ENCODE measurements at regions not wholly inside any gene's neighbourhood (a gene's known extent, or its start where the extent isn't known, plus 50 kb on each side); places are given as distances from the start of the nearest gene placed in this dataset.

DNA sequence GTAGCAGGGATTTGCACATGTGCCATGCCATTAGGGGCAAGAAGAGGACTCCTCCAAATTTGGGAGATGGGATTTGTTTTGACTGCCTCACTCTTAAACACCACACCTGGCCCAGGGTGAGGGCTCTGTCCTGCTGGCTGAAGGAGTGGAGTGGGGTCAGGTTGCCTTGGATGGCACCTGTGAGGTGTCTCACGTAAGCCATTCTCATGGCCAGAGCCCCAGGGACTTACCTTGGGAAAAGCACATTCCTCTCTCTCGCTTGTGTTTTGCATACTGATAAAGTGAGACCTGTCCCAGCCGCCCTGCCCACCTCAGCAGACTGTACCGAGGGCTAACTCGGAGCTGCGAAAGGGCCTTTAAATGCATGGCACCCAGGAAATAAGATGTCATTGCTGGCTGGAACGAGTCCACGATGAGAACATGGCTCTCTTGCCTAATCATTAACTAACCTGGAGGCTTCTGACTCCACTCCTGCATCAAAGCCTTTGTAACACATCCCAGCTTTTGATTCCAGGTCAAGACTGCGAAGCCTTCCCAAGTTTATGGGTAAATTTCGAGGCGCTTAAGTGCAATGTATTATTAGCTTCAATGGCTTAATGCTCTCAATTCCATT lies 184.0 kb upstream of the RNF32 start:
- H3K4me3 ChIP-seq = no peak overlapping the region
- H3K27ac ChIP-seq = no peak overlapping the region
- no peak for DNase-seq (ENCODE audit: low spot score)

DNA sequence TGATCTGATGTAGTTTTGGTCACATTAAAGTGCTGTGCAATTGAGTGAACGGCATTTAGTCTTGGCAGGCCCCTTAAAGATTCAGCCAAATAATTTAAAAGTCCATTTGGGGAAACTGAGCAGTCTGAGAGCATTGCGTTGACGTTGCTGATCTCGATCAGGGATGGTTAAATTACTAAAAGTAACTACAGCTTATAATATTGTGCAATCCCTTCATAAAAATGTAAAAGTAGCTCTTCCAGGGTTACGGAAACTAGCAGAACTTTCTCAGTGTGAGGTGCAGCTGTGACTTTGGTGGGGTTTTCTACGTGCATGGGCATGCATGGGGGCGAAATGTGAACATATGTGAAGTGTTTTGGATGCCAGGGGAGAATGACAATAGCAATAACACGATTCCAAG lies 184.5 kb upstream of the RNF32 start:
- TF ChIP-seq, protein P1, sequence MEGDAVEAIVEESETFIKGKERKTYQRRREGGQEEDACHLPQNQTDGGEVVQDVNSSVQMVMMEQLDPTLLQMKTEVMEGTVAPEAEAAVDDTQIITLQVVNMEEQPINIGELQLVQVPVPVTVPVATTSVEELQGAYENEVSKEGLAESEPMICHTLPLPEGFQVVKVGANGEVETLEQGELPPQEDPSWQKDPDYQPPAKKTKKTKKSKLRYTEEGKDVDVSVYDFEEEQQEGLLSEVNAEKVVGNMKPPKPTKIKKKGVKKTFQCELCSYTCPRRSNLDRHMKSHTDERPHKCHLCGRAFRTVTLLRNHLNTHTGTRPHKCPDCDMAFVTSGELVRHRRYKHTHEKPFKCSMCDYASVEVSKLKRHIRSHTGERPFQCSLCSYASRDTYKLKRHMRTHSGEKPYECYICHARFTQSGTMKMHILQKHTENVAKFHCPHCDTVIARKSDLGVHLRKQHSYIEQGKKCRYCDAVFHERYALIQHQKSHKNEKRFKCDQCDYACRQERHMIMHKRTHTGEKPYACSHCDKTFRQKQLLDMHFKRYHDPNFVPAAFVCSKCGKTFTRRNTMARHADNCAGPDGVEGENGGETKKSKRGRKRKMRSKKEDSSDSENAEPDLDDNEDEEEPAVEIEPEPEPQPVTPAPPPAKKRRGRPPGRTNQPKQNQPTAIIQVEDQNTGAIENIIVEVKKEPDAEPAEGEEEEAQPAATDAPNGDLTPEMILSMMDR (IDR thresholded peaks at IDR 0.05) = no peak
- Histone ChIP-seq H3K27ac (no peak overlapping the region), H3K4me3 (no peak overlapping the region)
- no peak for DNase-seq (ENCODE audit: low spot score)

More for the DNA sequence above, 184.0 kb upstream of the RNF32 start:
- TF ChIP-seq, protein P1 (IDR thresholded peaks at IDR 0.05) = no peak

DNA sequence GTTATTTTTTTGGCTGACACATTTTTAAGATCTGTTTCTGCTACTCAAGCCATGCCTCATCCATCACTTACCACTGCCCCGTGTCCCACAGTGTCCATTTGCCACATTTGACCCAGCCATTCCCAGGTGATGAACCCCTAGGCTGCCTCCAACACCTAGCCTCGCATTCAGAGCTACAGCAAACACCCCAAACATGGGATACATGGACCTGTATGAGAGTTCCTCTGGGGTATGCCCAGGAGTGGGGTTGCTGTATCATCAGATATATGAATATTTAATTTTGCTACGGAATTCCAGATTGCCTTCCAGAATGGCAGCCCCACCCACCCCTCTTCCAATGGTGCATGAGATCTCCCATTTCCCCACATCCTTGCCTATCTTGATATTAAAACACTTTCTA lies 190.1 kb upstream of the RNF32 start:
- TF ChIP-seq, protein P1 (IDR thresholded peaks at IDR 0.05) = no peak
- DNase-seq (ENCODE audit: low spot score) = no peak

DNA sequence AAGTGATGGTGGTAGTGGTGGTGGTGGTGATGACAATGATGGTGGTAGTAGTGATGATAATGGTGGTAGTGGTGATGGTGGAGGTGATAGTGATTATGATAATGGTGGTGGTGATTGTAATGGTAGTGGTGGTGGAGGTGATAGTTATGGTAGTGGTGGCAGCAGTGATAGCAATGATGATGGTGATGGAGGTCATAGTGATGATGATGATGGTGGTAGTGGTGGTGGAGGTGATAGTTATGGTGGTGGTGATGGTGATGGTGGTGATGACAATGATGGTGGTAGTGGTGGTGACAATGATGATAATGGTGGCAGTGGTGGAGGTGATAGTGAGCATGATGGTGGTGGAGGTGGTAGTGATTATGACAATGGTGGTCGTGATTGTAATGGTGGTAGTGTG lies 191.7 kb upstream of the RNF32 start:
- TF ChIP-seq, protein P1 (IDR thresholded peaks at IDR 0.05) = no peak
- H3K27ac ChIP-seq = no peak overlapping the region

More for the DNA sequence above, 190.1 kb upstream of the RNF32 start:
- Histone ChIP-seq H3K4me3 (no peak overlapping the region), H3K27ac (no peak overlapping the region)

DNA sequence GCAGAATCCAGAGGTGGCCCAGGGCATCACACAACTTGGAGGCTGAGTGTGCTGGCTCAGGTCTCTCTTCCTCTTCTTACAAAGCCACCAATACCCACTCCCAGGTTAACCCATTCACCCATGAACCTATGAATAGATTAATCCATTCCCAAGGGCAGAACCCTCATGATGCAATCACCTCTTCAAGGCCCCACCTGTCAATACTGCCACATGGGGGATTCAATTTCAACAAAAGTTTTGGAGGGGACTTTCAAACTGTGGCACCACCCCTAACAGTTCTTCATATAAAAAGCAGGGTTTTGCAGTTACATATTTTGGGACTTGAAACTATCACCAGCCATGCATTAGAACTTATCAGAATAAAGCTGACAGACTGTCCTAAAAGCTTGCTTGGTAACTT lies 193.6 kb upstream of the RNF32 start:
- no peak for DNase-seq (ENCODE audit: low spot score)
- Histone ChIP-seq H3K4me3 (no peak overlapping the region), H3K27ac (no peak overlapping the region)
- TF ChIP-seq, protein P1 (IDR thresholded peaks at IDR 0.05) = no peak

More for the DNA sequence above, 191.7 kb upstream of the RNF32 start:
- no peak for DNase-seq (ENCODE audit: low spot score)
- no peak overlapping the region for H3K4me3 ChIP-seq

DNA sequence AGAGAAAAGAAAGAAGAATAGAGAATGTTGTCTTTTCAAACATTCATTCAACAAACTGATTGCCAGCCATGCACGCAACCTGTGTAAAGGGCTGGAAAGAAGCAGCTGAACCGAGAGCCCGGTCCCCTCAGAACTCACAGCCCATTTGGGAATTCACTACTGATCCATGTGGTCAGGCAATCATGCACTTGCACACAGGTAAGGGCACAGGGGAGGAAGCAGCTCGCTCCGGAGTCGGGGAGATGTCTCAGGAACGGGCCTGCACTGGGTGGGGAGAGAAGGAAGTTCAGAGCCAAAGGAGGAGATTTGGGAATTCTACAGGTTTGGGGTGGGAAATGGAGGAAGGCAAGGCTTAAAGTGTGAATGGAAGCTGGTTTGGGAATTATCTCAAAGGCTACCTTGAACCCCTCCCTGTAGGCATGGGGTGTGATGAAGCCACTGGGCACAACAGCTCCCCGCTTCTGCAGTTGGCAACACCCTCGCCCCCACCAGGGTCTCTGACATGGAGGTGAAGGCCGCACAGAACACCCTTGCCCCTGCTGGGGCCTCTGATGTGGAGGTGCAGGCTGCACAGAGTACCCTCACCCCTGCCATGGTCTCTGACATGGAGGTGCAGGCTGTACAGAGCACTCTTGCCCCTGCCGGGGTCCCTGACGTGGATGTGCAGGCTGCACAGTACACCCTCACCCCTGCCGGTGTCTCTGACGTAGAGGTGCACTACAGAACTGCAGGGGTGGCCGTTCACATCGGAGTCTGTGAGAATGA lies 194.4 kb upstream of the RNF32 start:
- Histone ChIP-seq H3K4me3 (no peak overlapping the region), H3K27ac (no peak overlapping the region)
- TF ChIP-seq, protein P1 (IDR thresholded peaks at IDR 0.05) = no peak
- DNase-seq (ENCODE audit: low spot score) = no peak

DNA sequence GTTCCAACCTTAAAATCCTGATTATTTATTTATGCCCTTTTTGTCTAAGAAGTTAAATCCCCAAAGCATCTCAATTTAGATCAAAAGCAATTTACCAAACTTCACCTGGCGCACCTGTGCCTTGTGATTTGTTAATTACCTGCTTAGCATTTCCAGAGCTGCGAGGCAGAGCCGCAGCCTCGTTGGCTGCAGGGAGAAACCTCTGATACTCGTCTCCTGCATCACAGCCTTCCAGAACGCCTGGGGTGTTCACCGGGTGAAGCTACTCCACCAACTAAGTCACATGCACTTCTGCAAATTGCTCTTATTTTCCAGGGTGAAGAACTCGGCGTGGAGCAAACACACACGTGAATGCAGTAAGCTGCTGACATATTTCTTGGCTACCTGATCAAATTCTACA lies 198.1 kb upstream of the RNF32 start:
- TF ChIP-seq, protein P1 (IDR thresholded peaks at IDR 0.05) = no peak
- Histone ChIP-seq H3K27ac (no peak overlapping the region), H3K4me3 (no peak overlapping the region)
- no peak for DNase-seq (ENCODE audit: low spot score)

Data from coronary artery (tissue), 2 donors.